ENCODE measurements at regions not wholly inside any gene's neighbourhood (a gene's known extent, or its start where the extent isn't known, plus 50 kb on each side); places are given as distances from the start of the nearest gene placed in this dataset.

GRCh38 chr16:79543219-79543618 lies 57.3 kb downstream of the MAF start:
- Histone ChIP-seq H3K4me3 (ENCODE audit: low read length in 2 of 2) (no peak overlapping the region), H3K4me1 (ENCODE audit: control insufficient read depth in 2 of 2, insufficient read depth in 2 of 2, low read length in 2 of 2) (no peaks in the 10 kb centered on the region), H3K9me3 (ENCODE audit: control insufficient read depth in 2 of 2, insufficient read depth in 1 of 2, low read length in 1 of 2) (no peaks in the 10 kb centered on the region), H3K36me3 (ENCODE audit: control insufficient read depth in 2 of 2, insufficient read depth in 2 of 2, low read length in 1 of 2) (no peaks in the 10 kb centered on the region), H3K27me3 (ENCODE audit: control insufficient read depth in 2 of 2, insufficient read depth in 1 of 2, low read length in 1 of 2) (no peaks in the 10 kb centered on the region), H3K27ac (ENCODE audit: low read depth in 1 of 2, low read length in 1 of 2) (no peak overlapping the region)
- 98% methylated on average over 8 of the region's 8 CpGs for WGBS
- DNase-seq (ENCODE audit: low read depth in 6 of 9, low spot score in 9 of 9): no peak

- Histone ChIP-seq H3K4me1 (ENCODE audit: control insufficient read depth in 2 of 2, insufficient read depth in 2 of 2, low read length in 2 of 2) (no peaks in the 10 kb centered on the region), H3K36me3 (ENCODE audit: control insufficient read depth in 2 of 2, insufficient read depth in 2 of 2, low read length in 1 of 2) (no peaks in the 10 kb centered on the region), H3K4me3 (ENCODE audit: low read length in 2 of 2) (no peak overlapping the region), H3K9me3 (ENCODE audit: control insufficient read depth in 2 of 2, insufficient read depth in 1 of 2, low read length in 1 of 2) (no peaks in the 10 kb centered on the region), H3K27ac (ENCODE audit: low read depth in 1 of 2, low read length in 1 of 2) (no peak overlapping the region), H3K27me3 (ENCODE audit: control insufficient read depth in 2 of 2, insufficient read depth in 1 of 2, low read length in 1 of 2) (no peaks in the 10 kb centered on the region)
- no peak for DNase-seq (ENCODE audit: low read depth in 6 of 9, low spot score in 9 of 9)
- WGBS: 67% methylated on average over 11 of the region's 11 CpGs
Observed at GRCh38 chr16:79542237-79542774, 58.2 kb downstream of the MAF start.

GRCh38 chr16:79540825-79541595 lies 59.5 kb downstream of the MAF start:
- 97% methylated on average over 15 of the region's 15 CpGs for WGBS
- Histone ChIP-seq H3K27ac (ENCODE audit: low read depth in 1 of 2, low read length in 1 of 2) (no peak overlapping the region), H3K4me3 (ENCODE audit: low read length in 2 of 2) (no peak overlapping the region), H3K27me3 (ENCODE audit: control insufficient read depth in 2 of 2, insufficient read depth in 1 of 2, low read length in 1 of 2) (no peaks in the 10 kb centered on the region), H3K36me3 (ENCODE audit: control insufficient read depth in 2 of 2, insufficient read depth in 2 of 2, low read length in 1 of 2) (no peaks in the 10 kb centered on the region), H3K4me1 (ENCODE audit: control insufficient read depth in 2 of 2, insufficient read depth in 2 of 2, low read length in 2 of 2) (no peaks in the 10 kb centered on the region), H3K9me3 (ENCODE audit: control insufficient read depth in 2 of 2, insufficient read depth in 1 of 2, low read length in 1 of 2) (no peaks in the 10 kb centered on the region)
- no peak for DNase-seq (ENCODE audit: low read depth in 6 of 9, low spot score in 9 of 9)

- no peak overlapping the region for H3K4me3 ChIP-seq (ENCODE audit: low read length in 2 of 2)
- H3K27me3 ChIP-seq (ENCODE audit: control insufficient read depth in 2 of 2, insufficient read depth in 1 of 2, low read length in 1 of 2): no peaks in the 10 kb centered on the region
- no peak overlapping the region for H3K27ac ChIP-seq (ENCODE audit: low read depth in 1 of 2, low read length in 1 of 2)
- 92% methylated on average over 6 of the region's 6 CpGs for WGBS
- no peaks in the 10 kb centered on the region for H3K4me1 ChIP-seq (ENCODE audit: control insufficient read depth in 2 of 2, insufficient read depth in 2 of 2, low read length in 2 of 2)
- no peaks in the 10 kb centered on the region for H3K36me3 ChIP-seq (ENCODE audit: control insufficient read depth in 2 of 2, insufficient read depth in 2 of 2, low read length in 1 of 2)
- H3K9me3 ChIP-seq (ENCODE audit: control insufficient read depth in 2 of 2, insufficient read depth in 1 of 2, low read length in 1 of 2): no peaks in the 10 kb centered on the region
- no peak for DNase-seq (ENCODE audit: low read depth in 6 of 9, low spot score in 9 of 9)
Observed at GRCh38 chr16:79537584-79537983, 63.0 kb downstream of the MAF start.

- Histone ChIP-seq H3K36me3 (ENCODE audit: control insufficient read depth in 2 of 2, insufficient read depth in 2 of 2, low read length in 1 of 2) (no peaks in the 10 kb centered on the region), H3K27ac (ENCODE audit: low read depth in 1 of 2, low read length in 1 of 2) (no peak overlapping the region), H3K9me3 (ENCODE audit: control insufficient read depth in 2 of 2, insufficient read depth in 1 of 2, low read length in 1 of 2) (no peaks in the 10 kb centered on the region), H3K4me3 (ENCODE audit: low read length in 2 of 2) (no peak overlapping the region), H3K27me3 (ENCODE audit: control insufficient read depth in 2 of 2, insufficient read depth in 1 of 2, low read length in 1 of 2) (no peaks in the 10 kb centered on the region), H3K4me1 (ENCODE audit: control insufficient read depth in 2 of 2, insufficient read depth in 2 of 2, low read length in 2 of 2) (no peaks in the 10 kb centered on the region)
- DNase-seq (ENCODE audit: low read depth in 6 of 9, low spot score in 9 of 9): no peak
- 78% methylated on average over 4 of the region's 4 CpGs for WGBS
Observed at GRCh38 chr16:79536958-79537357, 63.6 kb downstream of the MAF start.

GRCh38 chr16:79535130-79535529 lies 65.4 kb downstream of the MAF start:
- no peak overlapping the region for H3K27ac ChIP-seq (ENCODE audit: low read depth in 1 of 2, low read length in 1 of 2)
- H3K4me1 ChIP-seq (ENCODE audit: control insufficient read depth in 2 of 2, insufficient read depth in 2 of 2, low read length in 2 of 2): no peaks in the 10 kb centered on the region
- no peaks in the 10 kb centered on the region for H3K27me3 ChIP-seq (ENCODE audit: control insufficient read depth in 2 of 2, insufficient read depth in 1 of 2, low read length in 1 of 2)
- no peak overlapping the region for H3K4me3 ChIP-seq (ENCODE audit: low read length in 2 of 2)
- no peak for DNase-seq (ENCODE audit: low read depth in 6 of 9, low spot score in 9 of 9)
- 79% methylated on average over 5 of the region's 5 CpGs for WGBS
- H3K9me3 ChIP-seq (ENCODE audit: control insufficient read depth in 2 of 2, insufficient read depth in 1 of 2, low read length in 1 of 2): no peaks in the 10 kb centered on the region
- H3K36me3 ChIP-seq (ENCODE audit: control insufficient read depth in 2 of 2, insufficient read depth in 2 of 2, low read length in 1 of 2): no peaks in the 10 kb centered on the region

GRCh38 chr16:79534143-79534542 lies 66.4 kb downstream of the MAF start:
- no peak for DNase-seq (ENCODE audit: low read depth in 6 of 9, low spot score in 9 of 9)
- Histone ChIP-seq H3K27ac (ENCODE audit: low read depth in 1 of 2, low read length in 1 of 2) (no peak overlapping the region), H3K4me3 (ENCODE audit: low read length in 2 of 2) (no peak overlapping the region), H3K4me1 (ENCODE audit: control insufficient read depth in 2 of 2, insufficient read depth in 2 of 2, low read length in 2 of 2) (no peaks in the 10 kb centered on the region), H3K36me3 (ENCODE audit: control insufficient read depth in 2 of 2, insufficient read depth in 2 of 2, low read length in 1 of 2) (no peaks in the 10 kb centered on the region), H3K9me3 (ENCODE audit: control insufficient read depth in 2 of 2, insufficient read depth in 1 of 2, low read length in 1 of 2) (no peaks in the 10 kb centered on the region), H3K27me3 (ENCODE audit: control insufficient read depth in 2 of 2, insufficient read depth in 1 of 2, low read length in 1 of 2) (no peaks in the 10 kb centered on the region)
- WGBS: 98% methylated on average over 3 of the region's 3 CpGs

GRCh38 chr16:79533292-79533691 lies 67.2 kb downstream of the MAF start:
- Histone ChIP-seq H3K4me1 (ENCODE audit: control insufficient read depth in 2 of 2, insufficient read depth in 2 of 2, low read length in 2 of 2) (no peaks in the 10 kb centered on the region), H3K9me3 (ENCODE audit: control insufficient read depth in 2 of 2, insufficient read depth in 1 of 2, low read length in 1 of 2) (no peaks in the 10 kb centered on the region), H3K27ac (ENCODE audit: low read depth in 1 of 2, low read length in 1 of 2) (no peak overlapping the region), H3K27me3 (ENCODE audit: control insufficient read depth in 2 of 2, insufficient read depth in 1 of 2, low read length in 1 of 2) (no peaks in the 10 kb centered on the region), H3K36me3 (ENCODE audit: control insufficient read depth in 2 of 2, insufficient read depth in 2 of 2, low read length in 1 of 2) (no peaks in the 10 kb centered on the region), H3K4me3 (ENCODE audit: low read length in 2 of 2) (no peak overlapping the region)
- WGBS: 93% methylated on average over 3 of the region's 3 CpGs
- DNase-seq (ENCODE audit: low read depth in 6 of 9, low spot score in 9 of 9): no peak

- WGBS: 95% methylated on average over 5 of the region's 5 CpGs
Observed at GRCh38 chr16:79532785-79533184, 67.8 kb downstream of the MAF start.

More at GRCh38 chr16:79532785-79533184, 67.8 kb downstream of the MAF start:
- Histone ChIP-seq H3K9me3 (ENCODE audit: control insufficient read depth in 2 of 2, insufficient read depth in 1 of 2, low read length in 1 of 2) (no peaks in the 10 kb centered on the region), H3K36me3 (ENCODE audit: control insufficient read depth in 2 of 2, insufficient read depth in 2 of 2, low read length in 1 of 2) (no peaks in the 10 kb centered on the region), H3K27ac (ENCODE audit: low read depth in 1 of 2, low read length in 1 of 2) (no peak overlapping the region), H3K4me1 (ENCODE audit: control insufficient read depth in 2 of 2, insufficient read depth in 2 of 2, low read length in 2 of 2) (no peaks in the 10 kb centered on the region), H3K27me3 (ENCODE audit: control insufficient read depth in 2 of 2, insufficient read depth in 1 of 2, low read length in 1 of 2) (no peaks in the 10 kb centered on the region), H3K4me3 (ENCODE audit: low read length in 2 of 2) (no peak overlapping the region)
- no peak for DNase-seq (ENCODE audit: low read depth in 6 of 9, low spot score in 9 of 9)
